Gastrocnemius medialis (tissue), 4 donors: ENCODE measurements at regions not wholly inside any gene's neighbourhood (a gene's known extent, or its start where the extent isn't known, plus 50 kb on each side); places are given as distances from the start of the nearest gene placed in this dataset.

Source experiments
- POLR2A ChIP-seq, 2 donors: fragments of 450-650 bp; IDR thresholded peaks; one replicate each; pipeline ENCODE4 v1.6.1; 2017; ENCODE audit warnings: antibody characterized with exemption in 2 of 2, mild to moderate bottlenecking in 2 of 2, moderate library complexity in 2 of 2
- TF ChIP-seq, protein P1 (sequence below), 5 experiments: fragments of 450-650 bp in 3 of 5; fragments of 200-600 bp in 2 of 5; sonication (generic) in 2 of 5; IDR thresholded peaks in 4 of 5; conservative IDR thresholded peaks in 1 of 5; 1 replicate in 4 of 5; 2 replicates in 1 of 5; pipeline ENCODE4 v1.5.1; 2016 to 2019; ENCODE audit warnings: antibody characterized with exemption in 5 of 5, mild to moderate bottlenecking in 3 of 5, moderate library complexity in 3 of 5

DNA sequence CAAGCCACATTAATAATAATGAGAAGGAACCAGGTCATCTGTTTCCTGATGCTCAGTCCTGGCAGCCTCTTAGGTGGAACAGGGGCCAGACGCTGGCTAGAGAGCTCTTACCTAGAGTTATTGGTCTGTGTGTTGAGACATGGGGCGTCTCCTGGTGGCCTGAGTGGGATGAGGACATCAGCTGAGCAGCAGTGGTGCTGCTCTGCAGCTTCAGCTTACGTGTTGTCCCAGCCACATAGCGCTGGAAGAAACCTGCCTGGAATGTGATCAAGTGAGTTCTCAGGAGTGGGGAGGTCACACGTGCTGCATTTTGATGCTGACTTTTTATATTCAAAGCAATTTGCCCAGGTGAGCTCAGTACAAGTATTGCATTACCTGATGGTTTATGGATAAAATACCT lies 355.4 kb downstream of the CDH26 start:
- TF ChIP-seq, protein P1, sequence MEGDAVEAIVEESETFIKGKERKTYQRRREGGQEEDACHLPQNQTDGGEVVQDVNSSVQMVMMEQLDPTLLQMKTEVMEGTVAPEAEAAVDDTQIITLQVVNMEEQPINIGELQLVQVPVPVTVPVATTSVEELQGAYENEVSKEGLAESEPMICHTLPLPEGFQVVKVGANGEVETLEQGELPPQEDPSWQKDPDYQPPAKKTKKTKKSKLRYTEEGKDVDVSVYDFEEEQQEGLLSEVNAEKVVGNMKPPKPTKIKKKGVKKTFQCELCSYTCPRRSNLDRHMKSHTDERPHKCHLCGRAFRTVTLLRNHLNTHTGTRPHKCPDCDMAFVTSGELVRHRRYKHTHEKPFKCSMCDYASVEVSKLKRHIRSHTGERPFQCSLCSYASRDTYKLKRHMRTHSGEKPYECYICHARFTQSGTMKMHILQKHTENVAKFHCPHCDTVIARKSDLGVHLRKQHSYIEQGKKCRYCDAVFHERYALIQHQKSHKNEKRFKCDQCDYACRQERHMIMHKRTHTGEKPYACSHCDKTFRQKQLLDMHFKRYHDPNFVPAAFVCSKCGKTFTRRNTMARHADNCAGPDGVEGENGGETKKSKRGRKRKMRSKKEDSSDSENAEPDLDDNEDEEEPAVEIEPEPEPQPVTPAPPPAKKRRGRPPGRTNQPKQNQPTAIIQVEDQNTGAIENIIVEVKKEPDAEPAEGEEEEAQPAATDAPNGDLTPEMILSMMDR (IDR thresholded peaks at IDR 0.05 in 4 of 5, conservative IDR thresholded peaks at IDR 0.05 in 1 of 5) = no peak
- TF ChIP-seq POLR2A (IDR thresholded peaks at IDR 0.05) = no peak
